HCT116 (cell line): ENCODE measurements at regions not wholly inside any gene's neighbourhood (a gene's known extent, or its start where the extent isn't known, plus 50 kb on each side); places are given as distances from the start of the nearest gene placed in this dataset.

Experiments used
- ATAC-seq: fragments of 200-7000 bp; cut with Tn5 transposase; 2 replicates; pipeline ENCODE4 v1.9.1; 2020; ENCODE audit warnings: mild to moderate bottlenecking, moderate library complexity
- BruUV-seq: library from RNA; stranded (reverse); fragments of 400-500 nt; replicated peaks from 2 replicates; lab custom pipeline; 2021; lab: Mats Ljungman, UMichigan
- CTCF ChIA-PET: fragments of 300-600 bp; sonication (Branson Sonifier 250); formaldehyde crosslinking; loops from one replicate; lab custom pipeline; 2021; ENCODE audit warnings: antibody characterized with exemption; lab: Charles Lee
- POLR2A ChIA-PET: fragments of 300-600, 350-600 bp; sonication (Branson Sonifier 250); formaldehyde crosslinking; loops from one replicate; lab custom pipeline; 2021; ENCODE audit warnings: antibody characterized with exemption; lab: Charles Lee
- RAD21 ChIA-PET, 2 experiments: fragments of 300-600 bp; sonication (Branson Sonifier 250); formaldehyde crosslinking; loops; one replicate each; lab custom pipeline; 2023; ENCODE audit warnings: low total read pairs in 2 of 2; ENCODE audit not compliant: uncharacterized antibody in 2 of 2, unreplicated experiment in 2 of 2, low non-redundant PET in 1 of 2; lab: Charles Lee
- DNase-seq: peaks from one replicate; pipeline ENCODE4 v3.0.0-alpha.2; 2010; ENCODE audit warnings: low read depth, low spot score
- H2AFZ ChIP-seq: fragments of 200-600 bp; shearing (Covaris generic), sonication (generic); 2 replicates; pipeline ENCODE4 v1.6.1; 2017; ENCODE audit warnings: low read depth, mixed run types, mixed read lengths, antibody characterized with exemption, low read length; ENCODE audit not compliant: poor library complexity, severe bottlenecking
- H3K27ac ChIP-seq: 2 replicates; pipeline ENCODE4 v1.5.1; 2012; ENCODE audit warnings: low read depth, low read length
- H3K27me3 ChIP-seq: fragments of 200-600 bp; sonication (generic); 2 replicates; pipeline ENCODE4 v1.6.1; 2016; ENCODE audit warnings: mixed run types, low read length, mixed read lengths; ENCODE audit not compliant: insufficient read depth
- H3K36me3 ChIP-seq, 2 experiments: fragments of 200-500 bp in 1 of 2; fragments of 200-600 bp in 1 of 2; sonication (Bioruptor generic) in 1 of 2; sonication (generic) in 1 of 2; 2 replicates each; pipeline versions ENCODE4 v1.5.1 to v1.6.1; 2014 to 2016; ENCODE audit warnings: low read length in 2 of 2, inconsistent platforms in 1 of 2, mixed read lengths in 1 of 2, mixed run types in 1 of 2; ENCODE audit not compliant: insufficient read depth in 2 of 2, control insufficient read depth in 1 of 2
- H3K4me1 ChIP-seq, 2 experiments: fragments of 200-600 bp in 1 of 2; sonication (generic) in 1 of 2; 2 replicates each; pipeline versions ENCODE4 v1.5.1 to v1.6.1; 2012 to 2017; ENCODE audit warnings: low read length in 2 of 2, inconsistent platforms in 1 of 2, mild to moderate bottlenecking in 1 of 2, mixed read lengths in 1 of 2, mixed run types in 1 of 2, moderate library complexity in 1 of 2; ENCODE audit not compliant: insufficient read depth in 2 of 2, control insufficient read depth in 1 of 2
- H3K4me2 ChIP-seq: fragments of 200-600 bp; sonication (generic); 2 replicates; pipeline ENCODE4 v1.6.1; 2017; ENCODE audit warnings: mixed run types, low read length, mixed read lengths
- H3K4me3 ChIP-seq, 2 experiments: fragments of 200-600 bp in 1 of 2; sonication (generic) in 1 of 2; replicated peaks in 1 of 2; 2 replicates each; pipeline ENCODE4 v1.5.1; 2011 to 2016; ENCODE audit warnings: low read length in 2 of 2, control low read depth in 1 of 2, low read depth in 1 of 2, mild to moderate bottlenecking in 1 of 2, mixed read lengths in 1 of 2, mixed run types in 1 of 2
- H3K79me2 ChIP-seq: fragments of 200-600 bp; sonication (generic); 2 replicates; pipeline ENCODE4 v1.6.1; 2017; ENCODE audit warnings: mild to moderate bottlenecking, mixed run types, low read length, moderate library complexity, mixed read lengths; ENCODE audit not compliant: insufficient read depth
- H3K9ac ChIP-seq: fragments of 200-600 bp; sonication (generic); 2 replicates; pipeline ENCODE4 v1.6.1; 2016; ENCODE audit warnings: low read length, mixed read lengths
- H3K9me2 ChIP-seq: fragments of 200-600 bp; sonication (generic), shearing (Covaris generic); 2 replicates; pipeline ENCODE4 v1.6.1; 2017; ENCODE audit warnings: mixed run types, mild to moderate bottlenecking, moderate library complexity; ENCODE audit not compliant: insufficient read depth
- H3K9me3 ChIP-seq, 2 experiments: fragments of 200-500 bp in 1 of 2; fragments of 200-600 bp in 1 of 2; sonication (Bioruptor generic) in 1 of 2; sonication (generic) in 1 of 2; 2 replicates each; pipeline ENCODE4 v1.6.1; 2014 to 2017; ENCODE audit warnings: low read length in 2 of 2, mixed read lengths in 2 of 2, inconsistent platforms in 1 of 2, low read depth in 1 of 2, mild to moderate bottlenecking in 1 of 2, mixed run types in 1 of 2, moderate library complexity in 1 of 2; ENCODE audit not compliant: control insufficient read depth in 1 of 2, insufficient read depth in 1 of 2
- H4K20me1 ChIP-seq: fragments of 200-600 bp; sonication (generic), shearing (Covaris generic); 2 replicates; pipeline ENCODE4 v1.6.1; 2017; ENCODE audit warnings: mixed run types, mild to moderate bottlenecking, moderate library complexity; ENCODE audit not compliant: insufficient read depth
- ATF3 ChIP-seq: IDR thresholded peaks from 2 replicates; pipeline ENCODE4 v1.6.1; 2012
- CBX3 ChIP-seq: IDR thresholded peaks from 2 replicates; pipeline ENCODE4 v1.6.1; 2012; ENCODE audit warnings: low read depth
- EGR1 ChIP-seq: IDR thresholded peaks from 2 replicates; pipeline ENCODE4 v1.6.1; 2012; ENCODE audit warnings: low read depth
- ELF1 ChIP-seq: IDR thresholded peaks from 2 replicates; pipeline ENCODE4 v1.6.1; 2012; ENCODE audit warnings: low read depth, borderline replicate concordance
- EZH2 ChIP-seq: fragments of 200-600 bp; sonication (generic); IDR thresholded peaks from 2 replicates; pipeline ENCODE4 v1.6.1; 2017; ENCODE audit warnings: antibody characterized with exemption, mixed run types
- FOSL1 ChIP-seq: IDR thresholded peaks from 2 replicates; pipeline ENCODE4 v1.6.1; 2012; ENCODE audit warnings: low read depth
- POLR2A ChIP-seq: IDR thresholded peaks from 2 replicates; pipeline ENCODE4 v1.7.0; 2011; ENCODE audit warnings: borderline replicate concordance; ENCODE audit not compliant: insufficient read depth, insufficient read length; ENCODE audit errors: extremely low read depth
- POLR2AphosphoS5 ChIP-seq: IDR thresholded peaks from 2 replicates; pipeline ENCODE4 v1.6.1; 2011; ENCODE audit warnings: mild to moderate bottlenecking, low read depth, low read length, moderate library complexity
- RAD21 ChIP-seq: IDR thresholded peaks from 2 replicates; pipeline ENCODE4 v1.6.1; 2012; ENCODE audit warnings: low read depth, mild to moderate bottlenecking
- SIN3A ChIP-seq: IDR thresholded peaks from 2 replicates; pipeline ENCODE4 v1.6.1; 2012; ENCODE audit warnings: low read depth
- TCF7L2 ChIP-seq: IDR thresholded peaks from 2 replicates; pipeline ENCODE4 v1.7.0; 2011; ENCODE audit warnings: borderline replicate concordance, inconsistent platforms; ENCODE audit not compliant: insufficient read depth, insufficient read length; ENCODE audit errors: extremely low read depth
- ZNF274 ChIP-seq: fragments of 200-500 bp; sonication (Bioruptor generic); IDR thresholded peaks from 2 replicates; pipeline ENCODE4 v1.6.1; 2014; ENCODE audit warnings: mild to moderate bottlenecking, low read depth, low read length, inconsistent platforms
- intact Hi-C: fragments of 100-400 bp; cut with micrococcal nuclease; formaldehyde crosslinking; loops from 2 replicates; pipeline ENCODE4 v1.10.0; 2022
- TF ChIP-seq, protein P1 (sequence below): IDR thresholded peaks from 2 replicates; pipeline ENCODE4 v1.6.1; 2012; ENCODE audit warnings: low read depth
- TF ChIP-seq, protein P2 (sequence below): IDR thresholded peaks from 2 replicates; pipeline ENCODE4 v1.6.1; 2011; ENCODE audit warnings: mild to moderate bottlenecking, low read length, moderate library complexity; ENCODE audit not compliant: insufficient replicate concordance; ENCODE audit errors: extremely low read depth
- TF ChIP-seq, protein P3 (sequence below): IDR thresholded peaks from 2 replicates; pipeline ENCODE4 v1.6.1; 2012

- Histone ChIP-seq H3K4me2 (no peak overlapping the region), H3K4me1 (no peaks in the 10 kb centered on the region), H3K36me3 (no peaks in the 10 kb centered on the region), H3K79me2 (no peaks in the 10 kb centered on the region), H2AFZ (no peak overlapping the region), H3K27ac (no peak overlapping the region), H4K20me1 (no peaks in the 10 kb centered on the region), H3K9ac (no peak overlapping the region), H3K9me2 (no peaks in the 10 kb centered on the region), H3K9me3 (no peaks in the 10 kb centered on the region), H3K4me3 (no peak overlapping the region), H3K27me3 (no peaks in the 10 kb centered on the region)
- CTCF ChIA-PET = no interaction called here
- intact Hi-C loops = no loop called here
- ATAC-seq (no peak), DNase-seq (no peak)
- RAD21 ChIA-PET = no interaction called here
- no TSS peak for BruUV-seq
- TF ChIP-seq CBX3 = no peak
- TF ChIP-seq POLR2A = no peak
- TF ChIP-seq ZNF274 = no peak
- no peak for TF ChIP-seq FOSL1
- no peak for TF ChIP-seq EZH2
- no peak for TF ChIP-seq ELF1
- TF ChIP-seq ATF3 = no peak
- TF ChIP-seq POLR2AphosphoS5 = no peak
- POLR2A ChIA-PET = no interaction called here
Observed at GRCh38 chr20:24395151-24395550, 74.3 kb upstream of the SYNDIG1 start.

GRCh38 chr20:24393903-24394302, 75.5 kb upstream of the SYNDIG1 start:
- RAD21 ChIA-PET = no interaction called here
- no peaks in the 10 kb centered on the region for H3K27me3 ChIP-seq
- H3K9me2 ChIP-seq = no peaks in the 10 kb centered on the region
- ATAC-seq (no peak), DNase-seq (no peak)
- intact Hi-C loops = no loop called here
- H3K36me3 ChIP-seq = no peaks in the 10 kb centered on the region
- no peak overlapping the region for H3K27ac ChIP-seq
- no TSS peak for BruUV-seq
- H3K4me1 ChIP-seq = no peaks in the 10 kb centered on the region
- H3K4me2 ChIP-seq = no peak overlapping the region
- H3K9me3 ChIP-seq = no peaks in the 10 kb centered on the region
- H3K9ac ChIP-seq = no peak overlapping the region
- no peak for TF ChIP-seq POLR2AphosphoS5
- no peak for TF ChIP-seq SIN3A
- TF ChIP-seq, protein P1, sequence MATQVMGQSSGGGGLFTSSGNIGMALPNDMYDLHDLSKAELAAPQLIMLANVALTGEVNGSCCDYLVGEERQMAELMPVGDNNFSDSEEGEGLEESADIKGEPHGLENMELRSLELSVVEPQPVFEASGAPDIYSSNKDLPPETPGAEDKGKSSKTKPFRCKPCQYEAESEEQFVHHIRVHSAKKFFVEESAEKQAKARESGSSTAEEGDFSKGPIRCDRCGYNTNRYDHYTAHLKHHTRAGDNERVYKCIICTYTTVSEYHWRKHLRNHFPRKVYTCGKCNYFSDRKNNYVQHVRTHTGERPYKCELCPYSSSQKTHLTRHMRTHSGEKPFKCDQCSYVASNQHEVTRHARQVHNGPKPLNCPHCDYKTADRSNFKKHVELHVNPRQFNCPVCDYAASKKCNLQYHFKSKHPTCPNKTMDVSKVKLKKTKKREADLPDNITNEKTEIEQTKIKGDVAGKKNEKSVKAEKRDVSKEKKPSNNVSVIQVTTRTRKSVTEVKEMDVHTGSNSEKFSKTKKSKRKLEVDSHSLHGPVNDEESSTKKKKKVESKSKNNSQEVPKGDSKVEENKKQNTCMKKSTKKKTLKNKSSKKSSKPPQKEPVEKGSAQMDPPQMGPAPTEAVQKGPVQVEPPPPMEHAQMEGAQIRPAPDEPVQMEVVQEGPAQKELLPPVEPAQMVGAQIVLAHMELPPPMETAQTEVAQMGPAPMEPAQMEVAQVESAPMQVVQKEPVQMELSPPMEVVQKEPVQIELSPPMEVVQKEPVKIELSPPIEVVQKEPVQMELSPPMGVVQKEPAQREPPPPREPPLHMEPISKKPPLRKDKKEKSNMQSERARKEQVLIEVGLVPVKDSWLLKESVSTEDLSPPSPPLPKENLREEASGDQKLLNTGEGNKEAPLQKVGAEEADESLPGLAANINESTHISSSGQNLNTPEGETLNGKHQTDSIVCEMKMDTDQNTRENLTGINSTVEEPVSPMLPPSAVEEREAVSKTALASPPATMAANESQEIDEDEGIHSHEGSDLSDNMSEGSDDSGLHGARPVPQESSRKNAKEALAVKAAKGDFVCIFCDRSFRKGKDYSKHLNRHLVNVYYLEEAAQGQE = no peak
- TF ChIP-seq, protein P2, sequence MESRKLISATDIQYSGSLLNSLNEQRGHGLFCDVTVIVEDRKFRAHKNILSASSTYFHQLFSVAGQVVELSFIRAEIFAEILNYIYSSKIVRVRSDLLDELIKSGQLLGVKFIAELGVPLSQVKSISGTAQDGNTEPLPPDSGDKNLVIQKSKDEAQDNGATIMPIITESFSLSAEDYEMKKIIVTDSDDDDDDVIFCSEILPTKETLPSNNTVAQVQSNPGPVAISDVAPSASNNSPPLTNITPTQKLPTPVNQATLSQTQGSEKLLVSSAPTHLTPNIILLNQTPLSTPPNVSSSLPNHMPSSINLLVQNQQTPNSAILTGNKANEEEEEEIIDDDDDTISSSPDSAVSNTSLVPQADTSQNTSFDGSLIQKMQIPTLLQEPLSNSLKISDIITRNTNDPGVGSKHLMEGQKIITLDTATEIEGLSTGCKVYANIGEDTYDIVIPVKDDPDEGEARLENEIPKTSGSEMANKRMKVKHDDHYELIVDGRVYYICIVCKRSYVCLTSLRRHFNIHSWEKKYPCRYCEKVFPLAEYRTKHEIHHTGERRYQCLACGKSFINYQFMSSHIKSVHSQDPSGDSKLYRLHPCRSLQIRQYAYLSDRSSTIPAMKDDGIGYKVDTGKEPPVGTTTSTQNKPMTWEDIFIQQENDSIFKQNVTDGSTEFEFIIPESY = no peak
- TF ChIP-seq, protein P3, sequence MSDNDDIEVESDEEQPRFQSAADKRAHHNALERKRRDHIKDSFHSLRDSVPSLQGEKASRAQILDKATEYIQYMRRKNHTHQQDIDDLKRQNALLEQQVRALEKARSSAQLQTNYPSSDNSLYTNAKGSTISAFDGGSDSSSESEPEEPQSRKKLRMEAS = no peak
- TF ChIP-seq POLR2A = no peak
- TF ChIP-seq EGR1 = no peak
- no peak for TF ChIP-seq TCF7L2
- TF ChIP-seq RAD21 = no peak
- TF ChIP-seq, all 23 proteins: peak for 0
- Histone ChIP-seq H3K79me2 (no peaks in the 10 kb centered on the region), H4K20me1 (no peaks in the 10 kb centered on the region), H3K4me3 (no peak overlapping the region), H2AFZ (no peak overlapping the region)
- CTCF ChIA-PET = no interaction called here
- POLR2A ChIA-PET = no interaction called here
